Endothelial cell (in vitro differentiated cells): ENCODE measurements at regions not wholly inside any gene's neighbourhood (a gene's known extent, or its start where the extent isn't known, plus 50 kb on each side); places are given as distances from the start of the nearest gene placed in this dataset.

Source experiments
- DNase-seq: peaks from one replicate; pipeline ENCODE4 v3.0.0; 2021; ENCODE audit warnings: low spot score
- H3K27ac Mint-ChIP-seq: one replicate; pipeline ENCODE4 v1.8.0; 2021; ENCODE audit warnings: mixed read lengths, inconsistent platforms; ENCODE audit not compliant: unreplicated experiment
- H3K27me3 Mint-ChIP-seq: one replicate; pipeline ENCODE4 v1.8.0; 2021; ENCODE audit warnings: mild to moderate bottlenecking, moderate library complexity, mixed read lengths, inconsistent platforms; ENCODE audit not compliant: unreplicated experiment
- H3K36me3 Mint-ChIP-seq: one replicate; pipeline ENCODE4 v1.8.0; 2021; ENCODE audit warnings: mild to moderate bottlenecking, low read depth, mixed read lengths, inconsistent platforms; ENCODE audit not compliant: unreplicated experiment
- H3K4me1 Mint-ChIP-seq: one replicate; pipeline ENCODE4 v1.8.0; 2021; ENCODE audit warnings: mild to moderate bottlenecking, mixed read lengths, inconsistent platforms; ENCODE audit not compliant: unreplicated experiment
- H3K4me3 Mint-ChIP-seq: one replicate; pipeline ENCODE4 v1.8.0; 2021; ENCODE audit warnings: mild to moderate bottlenecking, mixed read lengths, inconsistent platforms; ENCODE audit not compliant: unreplicated experiment
- H3K9me3 Mint-ChIP-seq: one replicate; pipeline ENCODE4 v1.8.0; 2021; ENCODE audit warnings: mixed read lengths, inconsistent platforms; ENCODE audit not compliant: unreplicated experiment
- TF ChIP-seq, protein P1 (sequence below): fragments of 200-600 bp; sonication (generic); IDR thresholded peaks from one replicate; pipeline ENCODE4 v1.5.0; 2021; ENCODE audit warnings: antibody characterized with exemption; ENCODE audit not compliant: unreplicated experiment

DNA sequence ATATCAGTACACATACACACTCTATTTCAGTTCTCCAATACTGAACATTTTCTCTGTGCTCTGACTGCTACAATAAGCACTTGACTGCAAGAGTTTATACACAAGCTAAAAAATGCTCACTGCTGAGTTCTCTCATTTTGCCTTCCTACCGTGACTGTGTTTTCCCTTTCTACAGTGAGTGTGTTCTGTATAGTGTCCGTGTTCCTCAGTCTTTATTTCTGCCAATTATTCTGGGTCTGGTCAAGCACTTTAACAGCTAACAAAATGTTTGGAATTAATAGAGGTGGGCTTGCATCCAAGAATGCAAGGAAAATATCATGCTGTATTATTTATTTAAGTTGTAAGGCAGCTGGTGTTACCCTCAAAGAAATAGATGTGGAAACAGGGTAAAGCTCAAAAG, 217.0 kb upstream of the NREP start:
- Mint-ChIP-seq H3K27ac (no peak overlapping the region), H3K36me3 (no peaks in the 10 kb centered on the region), H3K27me3 (no peaks in the 10 kb centered on the region), H3K4me3 (no peak overlapping the region), H3K9me3 (no peaks in the 10 kb centered on the region), H3K4me1 (no peaks in the 10 kb centered on the region)
- TF ChIP-seq, protein P1, sequence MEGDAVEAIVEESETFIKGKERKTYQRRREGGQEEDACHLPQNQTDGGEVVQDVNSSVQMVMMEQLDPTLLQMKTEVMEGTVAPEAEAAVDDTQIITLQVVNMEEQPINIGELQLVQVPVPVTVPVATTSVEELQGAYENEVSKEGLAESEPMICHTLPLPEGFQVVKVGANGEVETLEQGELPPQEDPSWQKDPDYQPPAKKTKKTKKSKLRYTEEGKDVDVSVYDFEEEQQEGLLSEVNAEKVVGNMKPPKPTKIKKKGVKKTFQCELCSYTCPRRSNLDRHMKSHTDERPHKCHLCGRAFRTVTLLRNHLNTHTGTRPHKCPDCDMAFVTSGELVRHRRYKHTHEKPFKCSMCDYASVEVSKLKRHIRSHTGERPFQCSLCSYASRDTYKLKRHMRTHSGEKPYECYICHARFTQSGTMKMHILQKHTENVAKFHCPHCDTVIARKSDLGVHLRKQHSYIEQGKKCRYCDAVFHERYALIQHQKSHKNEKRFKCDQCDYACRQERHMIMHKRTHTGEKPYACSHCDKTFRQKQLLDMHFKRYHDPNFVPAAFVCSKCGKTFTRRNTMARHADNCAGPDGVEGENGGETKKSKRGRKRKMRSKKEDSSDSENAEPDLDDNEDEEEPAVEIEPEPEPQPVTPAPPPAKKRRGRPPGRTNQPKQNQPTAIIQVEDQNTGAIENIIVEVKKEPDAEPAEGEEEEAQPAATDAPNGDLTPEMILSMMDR: no peak
- no peak for DNase-seq

DNA sequence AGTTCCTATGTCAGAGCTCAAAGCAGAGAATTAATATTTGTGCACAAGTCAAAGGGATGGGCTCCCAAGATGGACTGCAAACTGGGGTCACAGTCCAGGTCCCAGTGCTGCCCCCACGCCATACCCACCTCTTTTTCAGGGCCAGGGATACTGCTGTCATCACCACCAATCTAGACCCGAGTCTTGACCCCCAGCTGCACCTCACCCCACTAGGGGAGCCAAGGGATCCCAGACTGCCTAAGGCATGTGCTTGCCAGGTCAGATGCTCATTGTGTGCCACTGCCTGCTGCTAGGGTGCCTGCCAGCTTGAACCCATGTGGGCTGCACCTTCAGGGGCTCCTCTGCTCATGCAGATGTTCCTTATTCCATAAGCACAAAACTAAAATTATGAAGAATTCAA, 215.6 kb upstream of the NREP start:
- Mint-ChIP-seq H3K9me3 (no peaks in the 10 kb centered on the region), H3K36me3 (no peaks in the 10 kb centered on the region), H3K27ac (no peak overlapping the region), H3K27me3 (no peaks in the 10 kb centered on the region), H3K4me3 (no peak overlapping the region), H3K4me1 (no peaks in the 10 kb centered on the region)
- DNase-seq: no peak
- TF ChIP-seq, protein P1: no peak

DNA sequence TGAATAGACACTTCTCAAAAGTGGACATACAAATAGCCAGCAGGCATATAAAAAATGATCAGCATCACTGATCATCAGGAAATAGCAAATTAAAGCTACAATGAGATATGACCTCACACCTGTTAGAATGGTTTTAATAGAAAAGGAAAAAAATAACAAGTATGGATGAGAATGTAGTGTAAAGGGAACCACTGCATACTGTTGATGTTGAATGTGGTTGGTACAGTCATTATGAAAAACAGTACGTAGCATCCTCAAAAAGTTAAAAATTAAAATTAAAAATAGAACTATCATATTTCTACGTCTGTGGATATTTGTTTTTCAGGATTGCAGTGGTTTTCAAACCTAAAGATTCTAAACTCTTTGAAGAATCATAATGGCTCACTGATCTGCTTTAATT, 215.1 kb upstream of the NREP start:
- Mint-ChIP-seq H3K4me3 (no peak overlapping the region), H3K36me3 (no peaks in the 10 kb centered on the region), H3K9me3 (no peaks in the 10 kb centered on the region), H3K4me1 (no peaks in the 10 kb centered on the region), H3K27ac (no peak overlapping the region), H3K27me3 (no peaks in the 10 kb centered on the region)
- TF ChIP-seq, protein P1: no peak
- no peak for DNase-seq

DNA sequence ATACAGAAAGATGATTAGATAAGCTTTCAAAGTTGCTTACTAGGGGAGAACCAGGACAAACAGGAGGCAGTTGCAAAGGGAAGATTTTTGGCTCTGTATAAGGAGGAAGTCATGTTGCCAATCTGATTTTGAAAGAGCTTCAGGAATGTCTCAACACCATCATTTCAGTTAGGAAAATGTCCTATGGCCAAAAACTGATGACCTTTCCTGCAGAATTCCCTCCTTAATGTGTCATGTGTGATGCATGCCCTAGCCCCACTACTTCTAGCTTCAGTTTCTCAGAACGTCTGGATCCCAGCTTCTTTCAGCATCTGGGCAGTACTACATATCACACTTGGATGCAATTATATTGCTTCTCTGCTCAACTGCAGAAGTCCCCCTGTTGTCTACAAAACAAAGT, 211.5 kb upstream of the NREP start:
- no peaks in the 10 kb centered on the region for H3K36me3 Mint-ChIP-seq
- no peaks in the 10 kb centered on the region for H3K27me3 Mint-ChIP-seq
- DNase-seq: no peak
- TF ChIP-seq, protein P1: no peak
- no peak overlapping the region for H3K4me3 Mint-ChIP-seq
- H3K27ac Mint-ChIP-seq: no peak overlapping the region
- H3K4me1 Mint-ChIP-seq: no peaks in the 10 kb centered on the region
- H3K9me3 Mint-ChIP-seq: no peaks in the 10 kb centered on the region

DNA sequence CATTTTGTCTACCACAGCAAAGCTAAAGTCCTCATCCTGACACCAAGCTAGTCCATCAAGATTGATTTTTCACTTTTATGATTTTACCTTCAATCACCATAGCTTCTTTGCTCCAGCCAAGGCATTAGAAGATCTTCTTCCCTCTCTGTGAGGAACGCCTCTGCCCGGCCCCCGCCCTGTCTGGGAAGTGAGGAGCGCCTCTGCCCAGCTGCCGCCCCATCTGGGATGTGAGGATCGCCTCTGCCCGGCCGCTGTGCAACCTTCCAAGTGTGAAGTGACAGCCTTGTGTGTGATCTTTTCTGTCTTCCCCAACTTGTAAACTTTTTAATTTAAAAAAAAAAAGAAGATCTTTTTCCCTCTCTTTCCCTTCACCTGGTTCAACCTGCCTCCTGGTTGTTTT, 210.5 kb upstream of the NREP start:
- Mint-ChIP-seq H3K27me3 (no peaks in the 10 kb centered on the region), H3K4me1 (no peaks in the 10 kb centered on the region), H3K4me3 (no peak overlapping the region), H3K9me3 (no peaks in the 10 kb centered on the region), H3K36me3 (no peaks in the 10 kb centered on the region), H3K27ac (no peak overlapping the region)
- DNase-seq: no peak
- TF ChIP-seq, protein P1: no peak
